Nephron progenitor cell (in vitro differentiated cells): ENCODE measurements at regions not wholly inside any gene's neighbourhood (a gene's known extent, or its start where the extent isn't known, plus 50 kb on each side); places are given as distances from the start of the nearest gene placed in this dataset.

Source experiments
- DNase-seq: peaks from one replicate; pipeline ENCODE4 v3.0.0; 2021
- H3K27ac Mint-ChIP-seq: 2 replicates; pipeline ENCODE4 v1.8.0; 2021; ENCODE audit warnings: mild to moderate bottlenecking, moderate library complexity, mixed read lengths
- H3K27me3 Mint-ChIP-seq: 2 replicates; pipeline ENCODE4 v1.8.0; 2021; ENCODE audit warnings: mild to moderate bottlenecking, low read depth, mixed read lengths; ENCODE audit not compliant: poor library complexity
- H3K36me3 Mint-ChIP-seq: 2 replicates; pipeline ENCODE4 v1.8.0; 2021; ENCODE audit warnings: low read depth, mixed read lengths
- H3K4me1 Mint-ChIP-seq: 2 replicates; pipeline ENCODE4 v1.8.0; 2021; ENCODE audit warnings: mixed read lengths
- H3K4me3 Mint-ChIP-seq: 2 replicates; pipeline ENCODE4 v1.8.0; 2021; ENCODE audit warnings: mild to moderate bottlenecking, moderate library complexity, mixed read lengths
- H3K9me3 Mint-ChIP-seq: 2 replicates; pipeline ENCODE4 v1.8.0; 2021; ENCODE audit warnings: mild to moderate bottlenecking, moderate library complexity, mixed read lengths
- TF ChIP-seq, protein P1 (sequence below): fragments of 200-600 bp; sonication (generic); IDR thresholded peaks from 2 replicates; pipeline ENCODE4 v1.5.0; 2021; ENCODE audit warnings: antibody characterized with exemption

DNA sequence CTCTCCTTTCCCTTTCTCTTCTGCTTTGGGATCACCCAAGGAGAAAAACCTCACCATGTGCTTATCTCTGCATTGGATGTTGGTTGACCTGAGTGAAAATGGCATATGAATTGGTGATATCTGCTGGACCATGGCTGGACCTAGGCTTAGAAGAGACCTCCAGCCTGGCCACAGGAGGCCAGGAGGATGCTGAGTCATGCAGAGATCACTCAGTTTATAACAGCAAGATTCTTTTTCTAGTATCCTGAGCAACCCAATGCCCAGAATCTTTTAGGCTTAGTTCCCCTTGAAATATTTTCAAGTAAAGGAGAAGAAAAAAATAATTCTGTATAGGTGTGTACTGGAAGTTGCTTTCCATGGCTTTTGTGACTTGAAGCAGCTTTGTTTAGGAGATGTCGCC, 236.3 kb downstream of the KLF6 start:
- Mint-ChIP-seq H3K4me1 (peaks cover 18% of the 10 kb centered on the region), H3K27ac (no peak overlapping the region), H3K36me3 (no peaks in the 10 kb centered on the region), H3K9me3 (peaks cover 27% of the 10 kb centered on the region), H3K4me3 (no peak overlapping the region), H3K27me3 (peaks cover 5% of the 10 kb centered on the region)
- TF ChIP-seq, protein P1, sequence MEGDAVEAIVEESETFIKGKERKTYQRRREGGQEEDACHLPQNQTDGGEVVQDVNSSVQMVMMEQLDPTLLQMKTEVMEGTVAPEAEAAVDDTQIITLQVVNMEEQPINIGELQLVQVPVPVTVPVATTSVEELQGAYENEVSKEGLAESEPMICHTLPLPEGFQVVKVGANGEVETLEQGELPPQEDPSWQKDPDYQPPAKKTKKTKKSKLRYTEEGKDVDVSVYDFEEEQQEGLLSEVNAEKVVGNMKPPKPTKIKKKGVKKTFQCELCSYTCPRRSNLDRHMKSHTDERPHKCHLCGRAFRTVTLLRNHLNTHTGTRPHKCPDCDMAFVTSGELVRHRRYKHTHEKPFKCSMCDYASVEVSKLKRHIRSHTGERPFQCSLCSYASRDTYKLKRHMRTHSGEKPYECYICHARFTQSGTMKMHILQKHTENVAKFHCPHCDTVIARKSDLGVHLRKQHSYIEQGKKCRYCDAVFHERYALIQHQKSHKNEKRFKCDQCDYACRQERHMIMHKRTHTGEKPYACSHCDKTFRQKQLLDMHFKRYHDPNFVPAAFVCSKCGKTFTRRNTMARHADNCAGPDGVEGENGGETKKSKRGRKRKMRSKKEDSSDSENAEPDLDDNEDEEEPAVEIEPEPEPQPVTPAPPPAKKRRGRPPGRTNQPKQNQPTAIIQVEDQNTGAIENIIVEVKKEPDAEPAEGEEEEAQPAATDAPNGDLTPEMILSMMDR: no peak
- DNase-seq: no peak

DNA sequence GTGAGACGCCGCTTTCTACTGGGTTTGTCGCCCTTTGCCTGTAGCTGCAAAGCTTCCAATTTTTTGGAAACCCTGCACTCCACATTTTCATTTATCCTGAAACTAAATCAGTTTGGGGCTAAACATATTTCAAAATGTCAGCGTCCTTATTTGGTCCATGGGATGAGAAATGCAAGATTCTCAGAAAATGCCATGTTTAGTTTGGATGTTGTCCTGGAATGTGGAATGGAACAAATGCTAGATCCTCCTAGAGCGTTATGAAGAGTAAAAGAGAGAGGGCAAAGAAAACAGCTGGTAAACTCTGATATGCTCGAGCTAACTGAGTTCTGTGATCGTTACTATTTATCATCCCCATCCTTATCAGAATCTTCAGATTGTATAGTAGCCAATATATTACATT, 236.9 kb downstream of the KLF6 start:
- peaks cover 17% of the 10 kb centered on the region for H3K4me1 Mint-ChIP-seq
- TF ChIP-seq, protein P1: no peak
- DNase-seq: no peak
- no peak overlapping the region for H3K4me3 Mint-ChIP-seq
- H3K9me3 Mint-ChIP-seq: peaks cover 27% of the 10 kb centered on the region
- no peak overlapping the region for H3K27ac Mint-ChIP-seq
- no peaks in the 10 kb centered on the region for H3K36me3 Mint-ChIP-seq
- H3K27me3 Mint-ChIP-seq: peaks cover 5% of the 10 kb centered on the region

DNA sequence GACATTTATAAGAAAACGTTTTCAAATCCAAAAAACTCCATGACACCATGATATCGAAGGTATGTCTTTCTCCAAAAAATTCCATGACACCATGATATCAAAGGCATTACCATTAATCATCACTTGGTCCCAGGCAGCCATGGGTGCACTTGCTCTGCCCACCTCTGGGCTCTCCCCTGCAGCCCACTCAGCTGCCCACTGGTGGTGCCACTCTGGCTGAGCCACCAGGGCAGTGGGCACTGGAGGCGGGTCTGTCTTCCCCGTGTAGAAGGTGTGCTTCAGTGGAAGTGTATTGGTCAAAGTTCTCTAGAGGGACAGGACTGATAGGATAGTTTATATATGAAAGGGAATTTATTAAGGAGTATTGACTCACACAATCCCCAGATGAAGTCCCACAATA, 240.4 kb downstream of the KLF6 start:
- no peaks in the 10 kb centered on the region for H3K36me3 Mint-ChIP-seq
- peaks cover 27% of the 10 kb centered on the region for H3K9me3 Mint-ChIP-seq
- peaks cover 5% of the 10 kb centered on the region for H3K27me3 Mint-ChIP-seq
- H3K4me1 Mint-ChIP-seq: peaks cover 9% of the 10 kb centered on the region
- TF ChIP-seq, protein P1: no peak
- H3K27ac Mint-ChIP-seq: no peak overlapping the region
- DNase-seq: no peak
- no peak overlapping the region for H3K4me3 Mint-ChIP-seq

DNA sequence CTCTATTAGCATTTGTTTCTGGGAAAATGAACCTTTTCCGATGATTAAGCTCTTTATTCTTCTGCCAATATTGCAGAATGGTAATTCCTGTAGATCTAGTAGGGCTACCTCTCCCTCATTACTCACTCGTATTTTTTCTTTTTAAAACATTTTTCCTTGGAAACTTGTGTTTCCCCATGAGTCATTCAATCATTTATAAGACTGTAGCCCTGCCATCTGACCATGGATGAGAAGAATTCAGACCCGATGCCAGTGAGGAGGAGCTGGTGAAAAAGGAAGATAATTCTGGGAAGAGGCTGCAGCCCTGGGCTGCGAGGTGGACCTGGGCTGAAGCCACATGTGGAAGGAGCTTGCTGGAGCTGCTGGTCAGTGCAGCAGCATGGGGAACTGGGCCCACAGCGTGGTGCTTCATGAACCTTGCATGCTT, 242.8 kb downstream of the KLF6 start:
- H3K4me1 Mint-ChIP-seq: peaks cover 21% of the 10 kb centered on the region
- H3K4me3 Mint-ChIP-seq: no peak overlapping the region
- no peak for DNase-seq
- H3K27ac Mint-ChIP-seq: no peak overlapping the region
- H3K36me3 Mint-ChIP-seq: no peaks in the 10 kb centered on the region
- H3K27me3 Mint-ChIP-seq: peaks cover 9% of the 10 kb centered on the region
- TF ChIP-seq, protein P1: no peak
- peaks cover 15% of the 10 kb centered on the region for H3K9me3 Mint-ChIP-seq

DNA sequence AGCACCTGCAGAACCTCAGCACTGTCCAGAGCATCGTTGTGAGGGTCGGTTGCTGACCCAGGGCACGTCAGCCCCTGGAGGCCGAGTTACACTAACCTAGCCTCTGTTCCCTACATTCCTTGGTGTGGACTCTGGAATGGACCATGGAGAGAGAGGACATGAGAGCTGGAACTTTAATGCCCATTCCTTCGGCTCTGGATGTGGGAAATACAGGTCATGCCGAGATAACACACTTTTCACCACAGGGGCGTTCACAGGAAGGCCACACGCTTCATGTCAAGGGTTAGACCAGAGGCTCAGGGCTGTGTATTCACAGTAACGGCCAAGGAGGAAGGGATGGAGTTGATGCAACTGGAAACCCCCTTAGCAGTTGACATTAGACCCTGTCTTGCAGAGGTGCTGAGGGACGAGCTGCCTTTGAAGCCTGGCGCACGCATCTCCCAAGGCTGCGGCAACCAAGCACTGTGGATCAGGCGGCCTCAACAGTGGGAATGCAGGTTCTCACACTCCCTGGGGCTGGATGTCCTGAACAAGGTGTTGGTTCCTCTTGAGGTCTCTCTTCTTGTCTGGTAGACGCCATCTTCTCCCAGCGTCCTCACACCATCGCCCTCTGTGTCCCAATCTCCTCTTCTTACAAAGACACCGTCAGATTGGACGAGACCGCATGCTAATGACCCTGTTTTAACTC, 245.2 kb downstream of the KLF6 start:
- H3K9me3 Mint-ChIP-seq: no peaks in the 10 kb centered on the region
- H3K27ac Mint-ChIP-seq: no peak overlapping the region
- peaks cover 21% of the 10 kb centered on the region for H3K4me1 Mint-ChIP-seq

More for the DNA sequence above, 245.2 kb downstream of the KLF6 start:
- no peak for DNase-seq
- H3K4me3 Mint-ChIP-seq: no peak overlapping the region
- H3K27me3 Mint-ChIP-seq: peaks cover 9% of the 10 kb centered on the region
- H3K36me3 Mint-ChIP-seq: no peaks in the 10 kb centered on the region
- TF ChIP-seq, protein P1: no peak
